OCI-LY3 (cell line): ENCODE measurements at regions not wholly inside any gene's neighbourhood (a gene's known extent, or its start where the extent isn't known, plus 50 kb on each side); places are given as distances from the start of the nearest gene placed in this dataset.

Experiments
- EZH2phosphoT487 ChIP-seq: fragments of 200-600 bp; shearing (Covaris generic); IDR thresholded peaks from 2 replicates; pipeline ENCODE4 v1.6.1; 2018; ENCODE audit warnings: antibody characterized with exemption, mixed run types, low read depth
- TF ChIP-seq, protein P1 (sequence below): fragments of 200-600, 300-600 bp; sonication (generic); IDR thresholded peaks from 2 replicates; pipeline ENCODE4 v1.5.1; 2014; ENCODE audit warnings: antibody characterized with exemption, low read length, low read depth

DNA sequence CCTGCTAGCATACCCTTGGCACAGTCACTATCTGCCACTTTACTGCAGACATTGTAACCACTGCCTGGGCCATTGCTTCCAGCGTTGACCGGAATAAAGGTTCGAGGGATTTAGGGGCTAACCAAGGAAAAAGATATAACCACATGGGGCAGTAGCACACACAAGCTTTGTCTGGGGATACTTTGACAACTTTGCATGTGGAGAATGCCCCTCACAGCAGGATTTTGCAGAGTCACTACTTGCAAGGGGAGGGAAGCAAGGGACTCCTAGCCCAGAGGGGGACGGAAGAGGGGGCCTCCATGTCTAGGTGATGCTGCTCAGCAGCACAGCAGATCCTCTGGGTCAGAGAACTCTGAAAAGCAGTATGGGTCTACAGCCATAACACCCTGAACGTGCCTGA is 138.7 kb downstream of the SPP2 start:
- TF ChIP-seq, protein P1, sequence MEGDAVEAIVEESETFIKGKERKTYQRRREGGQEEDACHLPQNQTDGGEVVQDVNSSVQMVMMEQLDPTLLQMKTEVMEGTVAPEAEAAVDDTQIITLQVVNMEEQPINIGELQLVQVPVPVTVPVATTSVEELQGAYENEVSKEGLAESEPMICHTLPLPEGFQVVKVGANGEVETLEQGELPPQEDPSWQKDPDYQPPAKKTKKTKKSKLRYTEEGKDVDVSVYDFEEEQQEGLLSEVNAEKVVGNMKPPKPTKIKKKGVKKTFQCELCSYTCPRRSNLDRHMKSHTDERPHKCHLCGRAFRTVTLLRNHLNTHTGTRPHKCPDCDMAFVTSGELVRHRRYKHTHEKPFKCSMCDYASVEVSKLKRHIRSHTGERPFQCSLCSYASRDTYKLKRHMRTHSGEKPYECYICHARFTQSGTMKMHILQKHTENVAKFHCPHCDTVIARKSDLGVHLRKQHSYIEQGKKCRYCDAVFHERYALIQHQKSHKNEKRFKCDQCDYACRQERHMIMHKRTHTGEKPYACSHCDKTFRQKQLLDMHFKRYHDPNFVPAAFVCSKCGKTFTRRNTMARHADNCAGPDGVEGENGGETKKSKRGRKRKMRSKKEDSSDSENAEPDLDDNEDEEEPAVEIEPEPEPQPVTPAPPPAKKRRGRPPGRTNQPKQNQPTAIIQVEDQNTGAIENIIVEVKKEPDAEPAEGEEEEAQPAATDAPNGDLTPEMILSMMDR: no peak
- no peak for TF ChIP-seq EZH2phosphoT487
